ENCODE measurements at regions not wholly inside any gene's neighbourhood (a gene's known extent, or its start where the extent isn't known, plus 50 kb on each side); places are given as distances from the start of the nearest gene placed in this dataset.

GRCh38 chr5:174335682-174336364, 290.3 kb downstream of the NSG2 start:
- no peak overlapping the region for H3K27ac ChIP-seq (ENCODE audit: low read depth in 2 of 2, low read length in 1 of 2)
- H3K27me3 ChIP-seq (ENCODE audit: control insufficient read depth in 1 of 2, insufficient read depth in 2 of 2, low read length in 2 of 2): peaks cover 0 to 3% of the 10 kb centered on the region in 2 donors
- no peaks in the 10 kb centered on the region for H3K4me1 ChIP-seq (ENCODE audit: control insufficient read depth in 2 of 2, insufficient read depth in 2 of 2, low read length in 1 of 2)
- peaks cover 0 to 2% of the 10 kb centered on the region in 2 donors for H3K9me3 ChIP-seq (ENCODE audit: control insufficient read depth in 2 of 2, insufficient read depth in 1 of 2, low read depth in 1 of 2, low read length in 1 of 2)
- 77 to 82% methylated on average over 13 of the region's 13 CpGs for WGBS, 2 donors
- H3K36me3 ChIP-seq (ENCODE audit: control insufficient read depth in 2 of 2, insufficient read depth in 2 of 2, low read length in 1 of 2): no peaks in the 10 kb centered on the region
- no peak overlapping the region for H3K4me3 ChIP-seq (ENCODE audit: low read depth in 1 of 2, low read length in 2 of 2)

- Histone ChIP-seq H3K27ac (ENCODE audit: low read depth in 2 of 2, low read length in 1 of 2) (no peak overlapping the region), H3K36me3 (ENCODE audit: control insufficient read depth in 2 of 2, insufficient read depth in 2 of 2, low read length in 1 of 2) (no peaks in the 10 kb centered on the region), H3K4me3 (ENCODE audit: low read depth in 1 of 2, low read length in 2 of 2) (no peak overlapping the region), H3K9me3 (ENCODE audit: control insufficient read depth in 2 of 2, insufficient read depth in 1 of 2, low read depth in 1 of 2, low read length in 1 of 2) (peaks cover 0 to 2% of the 10 kb centered on the region in 2 donors), H3K27me3 (ENCODE audit: control insufficient read depth in 1 of 2, insufficient read depth in 2 of 2, low read length in 2 of 2) (peaks cover 0 to 3% of the 10 kb centered on the region in 2 donors), H3K4me1 (ENCODE audit: control insufficient read depth in 2 of 2, insufficient read depth in 2 of 2, low read length in 1 of 2) (no peaks in the 10 kb centered on the region)
- WGBS, 2 donors: 75 to 78% methylated on average over 5 of the region's 5 CpGs
Measured at GRCh38 chr5:174336479-174336878, 291.0 kb downstream of the NSG2 start.

GRCh38 chr5:174337276-174338184, 292.0 kb downstream of the NSG2 start:
- H3K27me3 ChIP-seq (ENCODE audit: control insufficient read depth in 1 of 2, insufficient read depth in 2 of 2, low read length in 2 of 2): peaks cover 0 to 3% of the 10 kb centered on the region in 2 donors

GRCh38 chr5:174338185-174339010, 292.9 kb downstream of the NSG2 start:
- WGBS, 2 donors: 26% methylated on average over 13 of the region's 13 CpGs
- H3K27me3 ChIP-seq (ENCODE audit: control insufficient read depth in 1 of 2, insufficient read depth in 2 of 2, low read length in 2 of 2): peaks cover 0 to 3% of the 10 kb centered on the region in 2 donors

More at GRCh38 chr5:174337276-174338184, 292.0 kb downstream of the NSG2 start:
- 40 to 51% methylated on average over 18 of the region's 18 CpGs for whole genome bisulfite sequencing, 2 donors
- Histone ChIP-seq H3K27ac (ENCODE audit: low read depth in 2 of 2, low read length in 1 of 2) (no peak overlapping the region), H3K36me3 (ENCODE audit: control insufficient read depth in 2 of 2, insufficient read depth in 2 of 2, low read length in 1 of 2) (no peaks in the 10 kb centered on the region), H3K4me1 (ENCODE audit: control insufficient read depth in 2 of 2, insufficient read depth in 2 of 2, low read length in 1 of 2) (no peaks in the 10 kb centered on the region), H3K4me3 (ENCODE audit: low read depth in 1 of 2, low read length in 2 of 2) (no peak overlapping the region), H3K9me3 (ENCODE audit: control insufficient read depth in 2 of 2, insufficient read depth in 1 of 2, low read depth in 1 of 2, low read length in 1 of 2) (peaks cover 0 to 2% of the 10 kb centered on the region in 2 donors)

GRCh38 chr5:174339130-174339529, 293.6 kb downstream of the NSG2 start:
- H3K27me3 ChIP-seq (ENCODE audit: control insufficient read depth in 1 of 2, insufficient read depth in 2 of 2, low read length in 2 of 2): peaks cover 0 to 3% of the 10 kb centered on the region in 2 donors

More at GRCh38 chr5:174338185-174339010, 292.9 kb downstream of the NSG2 start:
- H3K4me1 ChIP-seq (ENCODE audit: control insufficient read depth in 2 of 2, insufficient read depth in 2 of 2, low read length in 1 of 2): no peaks in the 10 kb centered on the region
- H3K4me3 ChIP-seq (ENCODE audit: low read depth in 1 of 2, low read length in 2 of 2): no peak overlapping the region
- peaks cover 0 to 2% of the 10 kb centered on the region in 2 donors for H3K9me3 ChIP-seq (ENCODE audit: control insufficient read depth in 2 of 2, insufficient read depth in 1 of 2, low read depth in 1 of 2, low read length in 1 of 2)
- H3K27ac ChIP-seq (ENCODE audit: low read depth in 2 of 2, low read length in 1 of 2): no peak overlapping the region
- H3K36me3 ChIP-seq (ENCODE audit: control insufficient read depth in 2 of 2, insufficient read depth in 2 of 2, low read length in 1 of 2): no peaks in the 10 kb centered on the region

GRCh38 chr5:174340226-174340625, 294.7 kb downstream of the NSG2 start:
- Histone ChIP-seq H3K27ac (ENCODE audit: low read depth in 2 of 2, low read length in 1 of 2) (no peak overlapping the region), H3K27me3 (ENCODE audit: control insufficient read depth in 1 of 2, insufficient read depth in 2 of 2, low read length in 2 of 2) (peaks cover 0 to 3% of the 10 kb centered on the region in 2 donors), H3K36me3 (ENCODE audit: control insufficient read depth in 2 of 2, insufficient read depth in 2 of 2, low read length in 1 of 2) (no peaks in the 10 kb centered on the region), H3K4me3 (ENCODE audit: low read depth in 1 of 2, low read length in 2 of 2) (no peak overlapping the region), H3K4me1 (ENCODE audit: control insufficient read depth in 2 of 2, insufficient read depth in 2 of 2, low read length in 1 of 2) (no peaks in the 10 kb centered on the region), H3K9me3 (ENCODE audit: control insufficient read depth in 2 of 2, insufficient read depth in 1 of 2, low read depth in 1 of 2, low read length in 1 of 2) (peaks cover 0 to 2% of the 10 kb centered on the region in 2 donors)
- WGBS, 2 donors: 67 to 71% methylated on average over 5 of the region's 5 CpGs

More at GRCh38 chr5:174339130-174339529, 293.6 kb downstream of the NSG2 start:
- no peak overlapping the region for H3K27ac ChIP-seq (ENCODE audit: low read depth in 2 of 2, low read length in 1 of 2)
- WGBS, 2 donors: 65 to 79% methylated on average over 4 of the region's 4 CpGs
- no peak overlapping the region for H3K4me3 ChIP-seq (ENCODE audit: low read depth in 1 of 2, low read length in 2 of 2)
- H3K9me3 ChIP-seq (ENCODE audit: control insufficient read depth in 2 of 2, insufficient read depth in 1 of 2, low read depth in 1 of 2, low read length in 1 of 2): peaks cover 0 to 2% of the 10 kb centered on the region in 2 donors
- no peaks in the 10 kb centered on the region for H3K4me1 ChIP-seq (ENCODE audit: control insufficient read depth in 2 of 2, insufficient read depth in 2 of 2, low read length in 1 of 2)
- H3K36me3 ChIP-seq (ENCODE audit: control insufficient read depth in 2 of 2, insufficient read depth in 2 of 2, low read length in 1 of 2): no peaks in the 10 kb centered on the region

GRCh38 chr5:174342696-174343095, 297.2 kb downstream of the NSG2 start:
- H3K27me3 ChIP-seq (ENCODE audit: control insufficient read depth in 1 of 2, insufficient read depth in 2 of 2, low read length in 2 of 2): peaks cover 0 to under 1% of the 10 kb centered on the region in 2 donors
- H3K4me3 ChIP-seq (ENCODE audit: low read depth in 1 of 2, low read length in 2 of 2): no peak overlapping the region
- H3K4me1 ChIP-seq (ENCODE audit: control insufficient read depth in 2 of 2, insufficient read depth in 2 of 2, low read length in 1 of 2): no peaks in the 10 kb centered on the region
- H3K27ac ChIP-seq (ENCODE audit: low read depth in 2 of 2, low read length in 1 of 2): no peak overlapping the region
- WGBS, 2 donors: 95 to 100% methylated on average over 1 of the region's 1 CpG
- H3K36me3 ChIP-seq (ENCODE audit: control insufficient read depth in 2 of 2, insufficient read depth in 2 of 2, low read length in 1 of 2): no peaks in the 10 kb centered on the region
- H3K9me3 ChIP-seq (ENCODE audit: control insufficient read depth in 2 of 2, insufficient read depth in 1 of 2, low read depth in 1 of 2, low read length in 1 of 2): peaks cover 0 to 2% of the 10 kb centered on the region in 2 donors

GRCh38 chr5:174343826-174344225, 298.3 kb downstream of the NSG2 start:
- 79 to 84% methylated on average over 7 of the region's 7 CpGs for WGBS, 2 donors
- no peaks in the 10 kb centered on the region for H3K36me3 ChIP-seq (ENCODE audit: control insufficient read depth in 2 of 2, insufficient read depth in 2 of 2, low read length in 1 of 2)
- no peak overlapping the region for H3K4me3 ChIP-seq (ENCODE audit: low read depth in 1 of 2, low read length in 2 of 2)
- no peaks in the 10 kb centered on the region for H3K27me3 ChIP-seq (ENCODE audit: control insufficient read depth in 1 of 2, insufficient read depth in 2 of 2, low read length in 2 of 2)
- H3K4me1 ChIP-seq (ENCODE audit: control insufficient read depth in 2 of 2, insufficient read depth in 2 of 2, low read length in 1 of 2): no peaks in the 10 kb centered on the region
- no peaks in the 10 kb centered on the region for H3K9me3 ChIP-seq (ENCODE audit: control insufficient read depth in 2 of 2, insufficient read depth in 1 of 2, low read depth in 1 of 2, low read length in 1 of 2)
- H3K27ac ChIP-seq (ENCODE audit: low read depth in 2 of 2, low read length in 1 of 2): no peak overlapping the region

- Histone ChIP-seq H3K4me1 (ENCODE audit: control insufficient read depth in 2 of 2, insufficient read depth in 2 of 2, low read length in 1 of 2) (no peaks in the 10 kb centered on the region), H3K4me3 (ENCODE audit: low read depth in 1 of 2, low read length in 2 of 2) (no peak overlapping the region), H3K9me3 (ENCODE audit: control insufficient read depth in 2 of 2, insufficient read depth in 1 of 2, low read depth in 1 of 2, low read length in 1 of 2) (no peaks in the 10 kb centered on the region), H3K27me3 (ENCODE audit: control insufficient read depth in 1 of 2, insufficient read depth in 2 of 2, low read length in 2 of 2) (no peaks in the 10 kb centered on the region), H3K36me3 (ENCODE audit: control insufficient read depth in 2 of 2, insufficient read depth in 2 of 2, low read length in 1 of 2) (no peaks in the 10 kb centered on the region), H3K27ac (ENCODE audit: low read depth in 2 of 2, low read length in 1 of 2) (no peak overlapping the region)
- 74 to 77% methylated on average over 4 of the region's 4 CpGs for WGBS, 2 donors
Measured at GRCh38 chr5:174344335-174344734, 298.8 kb downstream of the NSG2 start.
